ENCODE measurements at regions not wholly inside any gene's neighbourhood (a gene's known extent, or its start where the extent isn't known, plus 50 kb on each side); places are given as distances from the start of the nearest gene placed in this dataset.

GRCh38 chr3:159892171-159892795 lies 96.4 kb upstream of the IL12A start:
- TF ChIP-seq POLR2A (IDR thresholded peaks at IDR 0.05) (no peak), POLR2AphosphoS5 (IDR thresholded peaks at IDR 0.05) (no peak), CTCF (IDR thresholded peaks at IDR 0.05) (no peak)
